DMS79 (cell line): ENCODE measurements at regions not wholly inside any gene's neighbourhood (a gene's known extent, or its start where the extent isn't known, plus 50 kb on each side); places are given as distances from the start of the nearest gene placed in this dataset.

Experiments used
- DNase-seq: peaks from one replicate; lab custom pipeline; 2025; lab: John Stamatoyannopoulos, UW

DNA sequence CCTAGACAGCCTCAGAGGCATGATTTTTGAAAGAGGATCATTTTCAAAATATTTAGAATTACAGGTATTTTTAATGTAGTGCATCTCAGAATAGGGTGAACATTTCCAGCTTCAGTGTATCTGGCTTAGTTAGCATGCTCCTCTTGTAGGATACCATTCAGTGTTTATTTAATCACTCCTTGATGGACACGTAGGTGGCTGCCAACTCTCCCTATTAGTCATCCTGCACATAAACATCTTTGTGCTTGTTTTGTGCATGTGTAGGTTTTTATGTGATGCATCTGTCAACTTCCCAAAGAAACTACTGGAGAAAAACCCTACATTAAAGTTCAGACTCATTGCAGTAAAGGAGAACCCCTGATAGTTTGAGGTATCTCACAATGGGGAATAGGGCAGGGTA lies 52.5 kb upstream of the RBM19 start:
- no peak for DNase-seq
